SK-N-SH (cell line): ENCODE measurements at regions not wholly inside any gene's neighbourhood (a gene's known extent, or its start where the extent isn't known, plus 50 kb on each side); places are given as distances from the start of the nearest gene placed in this dataset.

Experiments used
- CTCF ChIA-PET: fragments of 300-600, 350-600 bp; formaldehyde crosslinking; extraction: SDS; loops from one replicate; lab custom pipeline; 2021; lab: Yijun Ruan, JAX
- POLR2A ChIA-PET: fragments of 350-600 bp; sonication (Branson Sonifier 250); formaldehyde crosslinking; extraction: SDS; loops from one replicate; lab custom pipeline; 2020; ENCODE audit warnings: antibody characterized with exemption, inconsistent platforms; lab: Yijun Ruan, JAX
- DNase-seq: peaks from one replicate; pipeline ENCODE4 v3.0.0; 2012
- H2AFZ ChIP-seq: fragments of 200-600 bp; sonication (generic); 2 replicates; pipeline ENCODE4 v1.8.1; 2016; ENCODE audit warnings: antibody characterized with exemption, mild to moderate bottlenecking, low read depth
- H3F3A ChIP-seq: fragments of 200-600 bp; sonication (generic); replicated peaks from 2 replicates; pipeline ENCODE3; 2016; ENCODE audit warnings: antibody characterized with exemption, mild to moderate bottlenecking; ENCODE audit not compliant: insufficient read depth
- H3K27ac ChIP-seq, 2 experiments: fragments of 200-500 bp in 1 of 2; fragments of 200-600 bp in 1 of 2; sonication (Bioruptor generic) in 1 of 2; sonication (generic), shearing (Covaris generic) in 1 of 2; 2 replicates each; pipeline versions ENCODE4 v1.5.1 to v1.6.1; 2014 to 2016; ENCODE audit warnings: low read depth in 2 of 2, inconsistent platforms in 1 of 2, low read length in 1 of 2, mild to moderate bottlenecking in 1 of 2, mixed read lengths in 1 of 2
- H3K27me3 ChIP-seq: fragments of 200-600 bp; sonication (generic), shearing (Covaris generic); 2 replicates; pipeline ENCODE4 v1.6.1; 2016; ENCODE audit warnings: mixed run types; ENCODE audit not compliant: insufficient read depth
- H3K36me3 ChIP-seq, 2 experiments: fragments of 200-500 bp in 1 of 2; fragments of 200-600 bp in 1 of 2; sonication (Bioruptor generic) in 1 of 2; sonication (generic) in 1 of 2; replicated peaks in 1 of 2; 2 replicates each; pipeline versions ENCODE3 to v1.5.1; 2014 to 2016; ENCODE audit warnings: low read length in 1 of 2, mild to moderate bottlenecking in 1 of 2; ENCODE audit not compliant: insufficient read depth in 2 of 2, control insufficient read depth in 1 of 2
- H3K4me1 ChIP-seq, 2 experiments: fragments of 200-500 bp in 1 of 2; fragments of 200-600 bp in 1 of 2; sonication (Bioruptor generic) in 1 of 2; sonication (generic), shearing (Covaris generic) in 1 of 2; 2 replicates each; pipeline versions ENCODE4 v1.5.1 to v1.6.1; 2014 to 2016; ENCODE audit warnings: low read depth in 1 of 2, low read length in 1 of 2, mixed run types in 1 of 2; ENCODE audit not compliant: insufficient read depth in 2 of 2, control insufficient read depth in 1 of 2
- H3K4me2 ChIP-seq: fragments of 200-600 bp; sonication (generic), shearing (Covaris generic); 2 replicates; pipeline ENCODE4 v1.6.1; 2017; ENCODE audit warnings: mixed run types
- H3K4me3 ChIP-seq, 2 experiments: fragments of 200-500 bp in 1 of 2; fragments of 200-600 bp in 1 of 2; sonication (Bioruptor generic) in 1 of 2; sonication (generic), shearing (Covaris generic) in 1 of 2; 2 replicates each; pipeline versions ENCODE4 v1.5.1 to v1.8.1; 2014 to 2016; ENCODE audit warnings: low read depth in 2 of 2, inconsistent platforms in 1 of 2, low read length in 1 of 2, mild to moderate bottlenecking in 1 of 2, mixed read lengths in 1 of 2, moderate library complexity in 1 of 2
- H3K79me2 ChIP-seq: fragments of 200-600 bp; sonication (generic); 2 replicates; pipeline ENCODE4 v1.8.1; 2017; ENCODE audit warnings: mild to moderate bottlenecking; ENCODE audit not compliant: insufficient read depth
- H3K9ac ChIP-seq: fragments of 200-600 bp; sonication (generic); 2 replicates; pipeline ENCODE4 v1.6.1; 2017; ENCODE audit warnings: mixed run types
- H3K9me2 ChIP-seq: fragments of 200-600 bp; sonication (generic); 2 replicates; pipeline ENCODE4 v1.6.1; 2017; ENCODE audit warnings: mixed run types
- H3K9me3 ChIP-seq: fragments of 200-600 bp; sonication (generic); 2 replicates; pipeline ENCODE4 v1.6.1; 2017; ENCODE audit warnings: mixed run types, mild to moderate bottlenecking, moderate library complexity
- H4K20me1 ChIP-seq: fragments of 200-600 bp; sonication (generic); 2 replicates; pipeline ENCODE4 v1.6.1; 2017; ENCODE audit warnings: mild to moderate bottlenecking, mixed run types; ENCODE audit not compliant: insufficient read depth
- GABPA ChIP-seq: IDR thresholded peaks from 2 replicates; pipeline ENCODE4 v1.4.0; 2012; ENCODE audit warnings: low read depth, mild to moderate bottlenecking
- GATA2 ChIP-seq: sonication (generic); formaldehyde crosslinking; IDR thresholded peaks from 2 replicates; pipeline ENCODE4 v1.5.0; 2020; ENCODE audit warnings: mild to moderate bottlenecking, missing genetic modification reagents
- JUND ChIP-seq: IDR thresholded peaks from 2 replicates; pipeline ENCODE4 v1.4.0; 2012
- MXI1 ChIP-seq: IDR thresholded peaks from 2 replicates; pipeline ENCODE4 v1.6.1; 2012; ENCODE audit warnings: mild to moderate bottlenecking, low read depth, low read length, improper control_type of control experiment
- POLR2AphosphoS5 ChIP-seq: IDR thresholded peaks from 2 replicates; pipeline ENCODE4 v1.6.1; 2012; ENCODE audit warnings: low read depth, low read length
- RAD21 ChIP-seq: IDR thresholded peaks from 2 replicates; pipeline ENCODE4 v1.6.1; 2012; ENCODE audit warnings: mild to moderate bottlenecking, low read length
- RXRA ChIP-seq: IDR thresholded peaks from 2 replicates; pipeline ENCODE4 v1.4.0; 2012; ENCODE audit warnings: low read depth, mild to moderate bottlenecking, borderline replicate concordance
- SIN3A ChIP-seq: IDR thresholded peaks from 2 replicates; pipeline ENCODE4 v1.6.1; 2012; ENCODE audit warnings: low read depth, mild to moderate bottlenecking, low read length, moderate library complexity, borderline replicate concordance
- TAF1 ChIP-seq: IDR thresholded peaks from 2 replicates; pipeline ENCODE4 v1.6.1; 2012; ENCODE audit warnings: low read depth, mild to moderate bottlenecking, low read length, moderate library complexity, borderline replicate concordance
- TCF12 ChIP-seq: IDR thresholded peaks from 2 replicates; pipeline ENCODE4 v1.4.0; 2012
- TEAD4 ChIP-seq: IDR thresholded peaks from 2 replicates; pipeline ENCODE4 v1.4.0; 2012; ENCODE audit warnings: mild to moderate bottlenecking, borderline replicate concordance; ENCODE audit not compliant: insufficient read depth
- WGBS: methylation state at CpG from one replicate; pipeline ENCODE4 v1.1.6; 2017; ENCODE audit warnings: low lambda C conversion rate; 5-methylcytosine and 5-hydroxymethylcytosine counted together
- TF ChIP-seq, protein P1 (sequence below): fragments of 150-350 bp; IDR thresholded peaks from 2 replicates; pipeline ENCODE4 v1.6.1; 2016; ENCODE audit warnings: mild to moderate bottlenecking, low read depth, low read length

DNA sequence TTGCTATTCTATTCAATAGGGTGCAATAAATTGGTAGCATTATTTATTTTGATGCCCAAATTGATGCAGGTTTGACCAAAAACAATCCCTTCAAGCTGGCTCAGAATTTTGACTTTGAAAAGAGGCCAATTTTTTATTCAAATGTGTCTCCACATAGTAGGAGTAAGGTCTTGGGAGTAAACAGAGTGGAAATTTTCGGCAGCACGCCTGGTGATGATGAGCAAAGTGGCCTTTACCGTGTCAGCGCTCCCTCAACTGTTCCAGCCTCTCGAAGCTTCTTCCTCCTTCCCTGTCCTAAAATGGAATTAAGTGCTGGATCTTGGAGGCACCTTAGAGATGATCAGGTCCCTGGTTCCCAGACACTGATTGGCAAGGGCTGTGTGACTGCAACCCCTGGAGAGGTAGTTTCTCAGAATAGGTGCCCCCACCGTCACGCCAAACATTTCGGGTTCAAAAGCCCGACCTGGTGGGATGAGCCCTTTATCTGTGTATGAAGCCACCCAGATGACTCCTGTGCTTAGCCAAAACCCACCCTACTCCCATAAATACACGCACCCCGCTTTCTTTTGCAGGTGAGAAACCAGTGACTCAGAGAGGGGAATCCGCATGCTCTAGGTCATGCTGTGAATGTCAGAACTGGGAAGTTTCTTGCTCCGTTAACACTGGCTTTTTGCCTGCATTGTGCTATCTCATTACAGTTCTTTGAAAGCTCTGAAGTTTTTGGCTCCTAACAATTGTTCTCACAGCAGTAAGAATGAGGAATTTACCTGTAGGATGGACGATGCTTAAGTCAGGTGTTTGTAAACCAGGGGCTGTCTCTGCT is 89.1 kb downstream of the CRYGS start:
- POLR2A ChIA-PET: no interaction called here
- H4K20me1 ChIP-seq: no peaks in the 10 kb centered on the region
- H3K4me1 ChIP-seq: no peaks in the 10 kb centered on the region; a peak in 1 of 4 replicates
- H2AFZ ChIP-seq: no peak overlapping the region
- WGBS: 76% methylated on average over 14 of the region's 14 CpGs
- H3K9me3 ChIP-seq: no peaks in the 10 kb centered on the region
- no peaks in the 10 kb centered on the region for H3K9me2 ChIP-seq
- H3F3A ChIP-seq: no peaks in the 10 kb centered on the region
- CTCF ChIA-PET: interaction anchor here (1.2 kb wide), 2 partner anchors 29 to 478 kb away, joined by 3 read pairs; no protein-coding TSS in a partner anchor
- DNase-seq: no peak
- no peak overlapping the region for H3K4me3 ChIP-seq
- TF ChIP-seq TCF12: no peak
- no peak for TF ChIP-seq GATA2 (CRISPR knock-in tag)
- TF ChIP-seq GABPA: no peak
- TF ChIP-seq RXRA: no peak
- TF ChIP-seq POLR2AphosphoS5: no peak
- TF ChIP-seq TAF1: no peak
- no peak for TF ChIP-seq RAD21
- no peaks in the 10 kb centered on the region for H3K36me3 ChIP-seq
- H3K9ac ChIP-seq: no peak overlapping the region
- no peak overlapping the region for H3K4me2 ChIP-seq
- H3K27me3 ChIP-seq: no peaks in the 10 kb centered on the region
- H3K79me2 ChIP-seq: no peaks in the 10 kb centered on the region
- H3K27ac ChIP-seq: no peak overlapping the region

DNA sequence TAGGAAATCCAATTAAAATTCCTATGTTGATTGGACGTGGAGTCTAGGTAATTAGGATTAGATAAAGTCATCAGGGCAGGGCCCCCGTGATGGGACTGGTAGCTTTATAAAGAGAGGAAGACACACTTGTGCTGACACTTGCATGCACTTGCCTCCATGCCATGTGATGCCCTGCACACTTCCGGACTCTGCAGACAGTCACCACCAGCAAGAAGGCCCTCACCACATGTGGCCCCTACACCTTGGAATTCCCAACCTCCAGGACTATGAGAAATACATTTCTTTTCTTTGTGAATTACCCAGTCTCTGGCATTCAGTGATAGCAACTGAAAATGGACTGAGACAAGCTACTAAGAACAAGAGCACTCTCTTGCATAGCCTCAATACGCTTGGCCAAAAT is 90.6 kb downstream of the CRYGS start:
- H3K36me3 ChIP-seq: no peaks in the 10 kb centered on the region
- H3K27ac ChIP-seq: no peak overlapping the region
- H3K79me2 ChIP-seq: no peaks in the 10 kb centered on the region
- no peaks in the 10 kb centered on the region for H3K9me3 ChIP-seq
- H4K20me1 ChIP-seq: no peaks in the 10 kb centered on the region
- no peak overlapping the region for H2AFZ ChIP-seq
- no peak for DNase-seq
- H3K9me2 ChIP-seq: no peaks in the 10 kb centered on the region
- no peaks in the 10 kb centered on the region; a peak in 1 of 4 replicates for H3K4me1 ChIP-seq
- CTCF ChIA-PET: interaction anchor here (1.2 kb wide), 1 partner anchor 28 kb away, joined by 3 read pairs; no protein-coding TSS in a partner anchor
- TF ChIP-seq TEAD4 (no peak), JUND (no peak), GABPA (no peak), GATA2 (CRISPR knock-in tag) (no peak), RAD21 (no peak), SIN3A (no peak), MXI1 (no peak)
- TF ChIP-seq, protein P1, sequence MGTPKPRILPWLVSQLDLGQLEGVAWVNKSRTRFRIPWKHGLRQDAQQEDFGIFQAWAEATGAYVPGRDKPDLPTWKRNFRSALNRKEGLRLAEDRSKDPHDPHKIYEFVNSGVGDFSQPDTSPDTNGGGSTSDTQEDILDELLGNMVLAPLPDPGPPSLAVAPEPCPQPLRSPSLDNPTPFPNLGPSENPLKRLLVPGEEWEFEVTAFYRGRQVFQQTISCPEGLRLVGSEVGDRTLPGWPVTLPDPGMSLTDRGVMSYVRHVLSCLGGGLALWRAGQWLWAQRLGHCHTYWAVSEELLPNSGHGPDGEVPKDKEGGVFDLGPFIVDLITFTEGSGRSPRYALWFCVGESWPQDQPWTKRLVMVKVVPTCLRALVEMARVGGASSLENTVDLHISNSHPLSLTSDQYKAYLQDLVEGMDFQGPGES: no peak
- no peak overlapping the region for H3K4me3 ChIP-seq
- no peak overlapping the region for H3K4me2 ChIP-seq
- no peaks in the 10 kb centered on the region for H3K27me3 ChIP-seq
- no peaks in the 10 kb centered on the region for H3F3A ChIP-seq
- WGBS: 68% methylated on average over 4 of the region's 4 CpGs
- no peak overlapping the region for H3K9ac ChIP-seq
- POLR2A ChIA-PET: no interaction called here
